ENCODE measurements at regions not wholly inside any gene's neighbourhood (a gene's known extent, or its start where the extent isn't known, plus 50 kb on each side); places are given as distances from the start of the nearest gene placed in this dataset.

- no peak for FAIRE-seq
- TF ChIP-seq POLR2A (IDR thresholded peaks at IDR 0.05; ENCODE audit: low read depth, low read length) = no peak
Measured at GRCh38 chr5:73998489-73998888, 372.5 kb downstream of the ARHGEF28 start.

GRCh38 chr5:73997960-73998359 is 372.0 kb downstream of the ARHGEF28 start:
- no peak for DNase-seq (ENCODE audit: insufficient read length, low spot score)
- no peak for FAIRE-seq
- no peak for TF ChIP-seq POLR2A (IDR thresholded peaks at IDR 0.05; ENCODE audit: low read depth, low read length)

More at GRCh38 chr5:73998489-73998888, 372.5 kb downstream of the ARHGEF28 start:
- DNase-seq (ENCODE audit: insufficient read length, low spot score) = no peak

DNA sequence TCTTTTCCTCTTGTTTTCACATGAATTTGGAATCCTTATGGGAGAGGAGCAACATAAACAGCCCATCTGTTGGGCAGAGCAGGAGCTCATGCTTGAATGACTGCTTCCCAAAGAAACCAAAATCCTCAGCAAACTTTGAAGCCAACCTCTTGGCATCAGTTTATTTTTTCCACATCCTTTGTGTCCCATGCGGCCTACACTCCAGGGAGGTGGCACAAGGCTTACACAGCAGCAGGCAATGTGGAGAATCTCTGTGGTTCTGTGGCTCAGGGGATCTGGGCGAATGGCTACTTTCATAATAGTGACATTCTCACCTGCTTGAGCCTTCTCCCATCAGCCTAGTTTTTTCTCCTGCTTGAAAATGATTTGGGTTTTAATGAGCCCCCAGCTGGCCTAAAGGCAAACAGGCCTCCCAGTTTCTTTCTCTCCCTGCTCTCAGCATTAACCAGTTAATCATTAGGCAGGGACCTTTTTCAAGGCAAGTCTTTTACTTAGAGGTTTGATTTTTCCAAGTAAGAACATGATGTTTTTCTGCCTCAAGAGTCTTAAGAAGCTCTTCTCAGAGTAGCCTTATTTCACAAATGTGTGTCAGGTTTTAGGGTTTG is 370.3 kb downstream of the ARHGEF28 start:
- TF ChIP-seq POLR2A (IDR thresholded peaks at IDR 0.05; ENCODE audit: low read depth, low read length) = no peak
- DNase-seq (ENCODE audit: insufficient read length, low spot score) (no peak), FAIRE-seq (no peak)

- no peak for DNase-seq (ENCODE audit: insufficient read length, low spot score)
- no peak for FAIRE-seq
- TF ChIP-seq POLR2A (IDR thresholded peaks at IDR 0.05; ENCODE audit: low read depth, low read length) = no peak
Measured at GRCh38 chr5:73994963-73995362, 369.0 kb downstream of the ARHGEF28 start.
